ENCODE measurements at regions not wholly inside any gene's neighbourhood (a gene's known extent, or its start where the extent isn't known, plus 50 kb on each side); places are given as distances from the start of the nearest gene placed in this dataset.

DNA sequence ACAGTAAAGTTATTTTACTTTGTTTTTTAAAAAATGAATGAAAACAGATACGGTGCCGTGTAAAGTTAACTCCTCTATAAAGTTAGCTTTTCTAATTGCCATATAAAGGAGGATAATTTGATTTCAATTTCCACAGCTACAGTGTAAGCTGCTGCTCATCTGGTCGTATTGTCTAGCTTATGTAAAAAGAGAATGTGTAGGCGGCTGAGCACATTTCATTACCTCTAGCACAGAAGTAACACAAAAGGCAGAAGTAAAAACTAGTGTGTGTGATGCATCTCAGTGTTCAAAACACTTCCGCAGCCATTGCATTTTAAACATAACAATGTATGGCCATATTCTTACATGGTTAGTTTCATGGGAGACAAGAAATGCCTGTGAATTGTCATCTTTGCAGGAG, 105.0 kb upstream of the P2RY1 start:
- Histone ChIP-seq H3K4me2 (ENCODE audit: insufficient read depth, low read length) (no peak overlapping the region), H3K9ac (replicated peaks; ENCODE audit: extremely low read depth, insufficient read depth, low read length) (no peak overlapping the region), H4K20me1 (replicated peaks; ENCODE audit: control insufficient read depth, extremely low read depth, insufficient read depth, low read length) (no peaks in the 10 kb centered on the region), H3K9me3 (replicated peaks; ENCODE audit: control insufficient read depth, insufficient read depth, low read length) (no peaks in the 10 kb centered on the region), H3K9me1 (replicated peaks; ENCODE audit: control insufficient read depth, extremely low read depth, insufficient read depth, low read length) (no peaks in the 10 kb centered on the region), H3K36me3 (ENCODE audit: control insufficient read depth in 2 of 2, extremely low read depth in 1 of 2, insufficient read depth in 2 of 2, low read length in 2 of 2) (no peaks in the 10 kb centered on the region), H3K27ac (ENCODE audit: insufficient read depth, low read depth, low read length) (no peak overlapping the region), H3K4me3 (replicated peaks in 1 of 3; ENCODE audit: insufficient read depth in 1 of 3, low read depth in 1 of 3, low read length in 3 of 3) (no peak overlapping the region), H2AFZ (ENCODE audit: low read depth, low read length) (no peak overlapping the region), H3K27me3 (ENCODE audit: control insufficient read depth in 2 of 2, insufficient read depth in 2 of 2, low read length in 2 of 2) (no peaks in the 10 kb centered on the region), H3K4me1 (ENCODE audit: control insufficient read depth, extremely low read depth, insufficient read depth, low read length) (no peaks in the 10 kb centered on the region), H3K79me2 (ENCODE audit: control insufficient read depth, insufficient read depth, low read length) (no peaks in the 10 kb centered on the region)
- dilution Hi-C loops (cut with MboI; ENCODE audit: extremely low pct_ligation_motif_present, low sequenced_read_pairs), result no loop called here
- intact Hi-C loops (cut with micrococcal nuclease), result no loop called here
- no peak for DNase-seq (ENCODE audit: low read depth, low spot score)
- POLR2A ChIA-PET, result no interaction called here
- no TSS peak for BruUV-seq (replicated peaks)
- CTCF ChIA-PET, result no interaction called here
- FAIRE-seq, result no peak
- no peak for TF ChIP-seq FOS (IDR thresholded peaks at IDR 0.05; ENCODE audit: borderline replicate concordance, insufficient read depth, low read length)
- no peak for TF ChIP-seq MYC (IDR thresholded peaks at IDR 0.05; ENCODE audit: low read depth, low read length)
- TF ChIP-seq JUN (IDR thresholded peaks at IDR 0.05; ENCODE audit: borderline replicate concordance, insufficient read depth, insufficient read length, low read depth), result no peak
- no peak for TF ChIP-seq MAX (IDR thresholded peaks at IDR 0.05; ENCODE audit: insufficient read depth, insufficient read length)
- no peak for TF ChIP-seq GATA2 (IDR thresholded peaks at IDR 0.05; ENCODE audit: insufficient read depth, insufficient read length, low read depth, low read length)
- TF ChIP-seq POLR2AphosphoS5 (IDR thresholded peaks at IDR 0.05; ENCODE audit: insufficient read depth, low read depth, low read length), result no peak
- TF ChIP-seq EZH2 (IDR thresholded peaks at IDR 0.05; ENCODE audit: borderline replicate concordance, low read depth, low read length, severe bottlenecking), result no peak
- TF ChIP-seq CTCF (IDR thresholded peaks at IDR 0.05; ENCODE audit: extremely low read depth in 1 of 2, insufficient read depth in 1 of 2, low read depth in 1 of 2, low read length in 2 of 2), result no peak
- TF ChIP-seq POLR2A (IDR thresholded peaks at IDR 0.05; ENCODE audit: low read depth, low read length), result no peak

Measured in endothelial cell of umbilical vein (primary cell).